Stimulated activated CD8-positive, alpha-beta memory T cell treated with anti-CD3 and anti-CD28 coated beads, Interleukin-15, amount 100 ng/mL, for 24 hours (primary cell): ENCODE measurements at regions not wholly inside any gene's neighbourhood (a gene's known extent, or its start where the extent isn't known, plus 50 kb on each side); places are given as distances from the start of the nearest gene placed in this dataset.
"Not testable (repeated sequence)": the region's sequence is repeated elsewhere in the genome, so short reads cannot be mapped to it uniquely, and the experiment has no call there.

ENCODE experiments used
- DNase-seq: peaks from one replicate; pipeline ENCODE4 v3.0.0-alpha.2; 2020; ENCODE audit warnings: low read depth

DNA sequence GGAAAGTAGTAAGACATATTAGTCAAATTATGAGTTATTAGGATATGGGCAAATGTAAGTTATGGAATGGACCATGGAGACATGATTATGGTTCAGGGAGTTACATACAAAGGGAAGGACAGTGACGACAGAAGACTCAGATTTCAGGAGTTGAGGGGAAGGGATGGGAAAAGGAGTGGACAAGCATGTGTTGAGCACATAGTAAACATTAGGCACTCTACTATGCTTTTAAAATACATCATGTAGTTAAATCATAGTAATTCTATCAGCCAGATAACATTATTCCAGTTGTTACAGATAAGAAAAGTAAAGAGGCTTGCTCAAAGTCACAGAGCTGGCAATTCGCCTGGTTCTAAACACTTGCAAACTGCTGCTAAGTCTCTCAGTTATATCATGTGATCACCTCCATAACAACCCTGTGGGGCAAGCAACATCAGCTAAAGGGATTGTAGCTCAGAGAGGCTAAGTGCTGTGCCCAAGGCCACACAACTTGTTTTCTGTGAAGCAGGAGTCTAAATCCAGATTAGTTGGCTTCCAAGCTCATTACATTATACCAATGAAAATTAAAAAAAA, 115.2 kb upstream of the MDFIC start:
- no peak for DNase-seq

GRCh38 chr7:114812570-114812969, 109.3 kb upstream of the MDFIC start:
- no peak for DNase-seq

DNA sequence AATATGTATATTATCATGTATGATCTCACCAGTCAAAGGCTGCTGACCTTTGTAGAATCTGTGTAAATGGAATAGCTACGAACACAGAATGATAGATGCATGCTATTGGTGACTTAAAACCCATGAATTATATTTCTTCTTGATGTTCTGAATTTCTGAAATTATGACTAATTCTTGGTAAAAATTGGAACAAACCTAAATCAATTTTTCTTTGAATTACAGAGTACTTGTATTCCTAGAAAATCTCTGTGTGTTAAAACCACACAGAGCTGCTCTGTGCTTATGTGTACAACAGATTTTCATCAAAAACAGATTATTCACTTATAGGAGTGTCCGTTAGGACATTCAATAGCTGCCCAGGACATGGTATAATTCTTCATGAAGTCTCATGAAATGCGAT, 108.3 kb upstream of the MDFIC start:
- no peak for DNase-seq

- not testable (repeated sequence) for DNase-seq
These were observed 104.9 kb upstream of the MDFIC start for GRCh38 chr7:114817036-114817435.

GRCh38 chr7:114818501-114818900, 103.4 kb upstream of the MDFIC start:
- DNase-seq: no peak

DNA sequence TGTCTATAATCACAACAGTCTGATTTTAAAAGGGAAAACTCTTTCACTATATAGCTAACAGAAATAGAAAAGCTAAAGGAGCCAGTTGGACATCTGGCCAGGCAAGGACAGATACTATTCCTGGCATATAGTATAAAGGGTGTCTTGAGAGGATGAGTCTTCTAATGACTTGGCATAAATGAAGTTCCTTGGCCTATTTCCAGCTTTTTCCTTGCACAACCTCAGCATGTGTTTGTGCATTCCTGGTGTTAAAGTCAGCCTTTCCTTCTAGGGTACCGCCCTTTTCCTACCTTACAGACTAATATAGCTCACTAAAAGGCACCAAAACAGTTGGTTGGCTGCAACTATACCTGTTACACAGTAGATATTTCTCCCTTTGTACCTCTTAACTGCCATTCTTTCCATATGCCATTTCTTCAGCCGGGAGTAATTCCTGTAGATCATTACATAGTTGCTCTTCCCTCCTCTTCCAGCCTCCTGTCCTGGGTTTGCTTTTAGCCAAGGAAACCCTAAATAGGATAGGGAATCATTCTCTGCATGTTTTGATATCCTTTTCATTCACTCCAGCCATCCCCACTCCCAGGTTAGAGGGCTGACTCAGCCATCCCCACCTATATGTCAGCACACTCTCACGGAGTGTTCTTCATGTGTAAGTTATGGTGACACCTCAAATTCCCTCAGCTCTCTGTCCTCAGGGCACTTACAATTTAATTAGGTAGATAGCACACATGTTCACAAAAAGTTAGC, 102.1 kb upstream of the MDFIC start:
- no peak for DNase-seq

DNA sequence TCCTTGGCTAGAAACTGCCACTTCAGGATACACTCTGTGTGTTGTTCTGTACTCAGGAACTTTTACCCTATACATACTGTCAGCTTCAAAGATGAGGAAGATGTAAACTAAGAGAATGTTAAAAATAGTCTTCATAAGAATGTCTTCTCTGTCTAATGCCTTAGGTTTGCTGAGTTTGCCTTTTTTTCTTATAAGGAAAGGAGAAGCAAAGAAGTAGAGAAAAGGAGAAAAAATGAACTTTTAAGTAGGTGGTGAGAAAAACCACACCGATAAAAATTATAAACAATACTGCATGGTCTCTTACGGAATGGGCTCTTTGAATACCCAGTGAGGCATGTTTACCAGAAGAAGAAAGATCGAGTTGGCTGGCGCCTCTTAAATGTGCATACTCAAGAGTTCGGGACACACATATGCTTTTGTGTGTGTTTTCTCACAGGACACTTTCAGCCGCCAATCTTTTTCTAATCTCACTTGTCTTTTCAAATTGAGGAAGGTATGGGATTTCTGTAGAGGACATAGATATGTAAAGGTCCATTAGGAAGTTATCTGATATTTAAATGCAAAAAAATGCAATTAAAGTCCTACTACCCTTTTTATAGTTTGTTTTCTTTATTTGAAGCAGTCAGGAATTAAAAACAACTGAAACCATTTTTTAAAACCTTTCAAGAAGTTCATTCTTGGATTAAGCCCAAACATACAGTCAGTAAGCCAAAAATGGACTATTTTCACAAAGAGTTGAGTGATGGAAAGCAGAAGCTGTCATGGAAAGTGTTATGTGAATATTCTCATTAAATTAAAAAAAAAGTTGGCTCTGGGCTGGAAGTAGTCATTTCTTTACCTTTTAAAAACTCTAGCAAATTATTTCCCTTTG, 100.6 kb upstream of the MDFIC start:
- DNase-seq: no peak

- DNase-seq: no peak
These were observed 99.8 kb upstream of the MDFIC start for GRCh38 chr7:114822131-114822530.

DNA sequence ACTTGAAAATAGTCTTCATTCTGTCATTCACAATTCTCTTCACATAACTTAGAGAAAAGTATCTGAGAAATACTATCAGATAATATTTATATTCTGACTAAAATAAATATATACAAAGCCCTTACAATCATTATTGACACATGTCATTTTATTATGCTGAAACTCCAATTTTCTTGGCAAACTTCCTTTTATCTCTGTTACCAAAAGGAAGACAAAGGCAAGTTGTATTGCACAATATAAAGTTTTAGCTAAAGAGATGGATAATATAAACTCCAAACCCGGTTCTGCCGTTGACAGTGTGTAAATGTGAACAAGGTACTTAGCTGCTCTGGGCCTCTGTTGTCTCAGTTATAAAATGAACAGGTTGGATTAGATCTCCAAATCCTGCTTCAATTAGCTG, 99.0 kb upstream of the MDFIC start:
- DNase-seq: no peak

DNA sequence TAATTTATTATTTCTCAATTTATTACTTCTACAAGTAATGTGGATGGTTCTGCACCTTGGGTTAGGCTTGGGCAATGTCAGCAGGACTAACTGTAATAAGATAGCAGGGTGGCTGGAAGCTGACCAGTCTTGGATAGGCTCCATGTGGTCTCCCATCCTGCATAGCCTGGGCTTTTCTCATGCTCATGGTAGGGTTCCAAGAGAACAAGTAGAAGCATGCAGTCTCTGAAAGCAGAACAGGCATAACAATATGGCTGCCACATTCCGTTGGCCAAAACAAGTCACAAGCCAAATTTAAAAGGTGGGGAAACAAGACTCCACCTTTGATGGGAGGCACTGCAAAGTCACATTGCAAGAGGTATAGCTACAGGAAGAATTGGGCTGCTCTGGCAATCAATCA, 98.6 kb upstream of the MDFIC start:
- no peak for DNase-seq

DNA sequence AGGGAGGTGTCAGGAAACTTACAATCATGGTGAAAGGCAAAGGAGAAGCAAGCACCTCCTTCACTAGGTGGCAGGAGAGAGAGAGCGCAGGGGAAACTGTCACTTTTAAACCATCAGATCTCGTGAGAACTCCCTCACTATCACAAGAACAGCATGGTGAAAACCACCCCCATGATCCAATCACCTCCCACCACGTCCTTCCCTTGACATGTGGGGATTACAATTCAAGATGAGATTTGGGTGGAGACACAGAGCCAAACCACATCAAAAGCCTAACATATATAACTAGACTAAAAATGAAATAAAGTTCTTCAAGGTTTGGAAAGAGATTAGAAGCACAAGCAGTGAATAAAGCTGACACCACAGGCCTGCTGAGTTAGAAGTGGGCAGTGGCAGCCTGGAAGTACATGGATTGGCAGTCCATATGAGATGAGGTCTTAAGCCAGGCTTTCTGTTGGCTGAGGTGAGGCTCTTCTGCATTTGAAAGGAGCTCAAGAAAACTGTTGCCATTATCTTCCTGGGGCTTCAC, 96.4 kb upstream of the MDFIC start:
- DNase-seq: no peak

DNA sequence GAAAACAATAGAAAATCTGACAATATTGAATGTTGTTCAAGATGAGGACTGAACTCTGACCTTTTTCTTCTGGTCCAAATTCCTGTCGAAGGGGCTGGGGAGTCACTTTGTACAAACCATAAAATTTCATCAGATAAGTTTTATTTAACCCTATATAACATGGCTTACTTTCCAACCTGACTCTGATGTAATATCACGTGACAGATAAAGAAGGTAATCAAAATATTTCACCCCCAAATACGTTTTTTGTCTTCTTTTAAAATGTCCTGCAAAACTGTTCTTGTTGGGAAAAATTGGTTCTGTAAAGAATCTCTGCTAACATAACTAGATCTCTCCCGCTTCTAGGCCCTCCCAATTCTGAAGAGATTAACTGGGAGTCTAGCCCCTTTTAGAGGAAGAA, 90.9 kb upstream of the MDFIC start:
- no peak for DNase-seq

DNA sequence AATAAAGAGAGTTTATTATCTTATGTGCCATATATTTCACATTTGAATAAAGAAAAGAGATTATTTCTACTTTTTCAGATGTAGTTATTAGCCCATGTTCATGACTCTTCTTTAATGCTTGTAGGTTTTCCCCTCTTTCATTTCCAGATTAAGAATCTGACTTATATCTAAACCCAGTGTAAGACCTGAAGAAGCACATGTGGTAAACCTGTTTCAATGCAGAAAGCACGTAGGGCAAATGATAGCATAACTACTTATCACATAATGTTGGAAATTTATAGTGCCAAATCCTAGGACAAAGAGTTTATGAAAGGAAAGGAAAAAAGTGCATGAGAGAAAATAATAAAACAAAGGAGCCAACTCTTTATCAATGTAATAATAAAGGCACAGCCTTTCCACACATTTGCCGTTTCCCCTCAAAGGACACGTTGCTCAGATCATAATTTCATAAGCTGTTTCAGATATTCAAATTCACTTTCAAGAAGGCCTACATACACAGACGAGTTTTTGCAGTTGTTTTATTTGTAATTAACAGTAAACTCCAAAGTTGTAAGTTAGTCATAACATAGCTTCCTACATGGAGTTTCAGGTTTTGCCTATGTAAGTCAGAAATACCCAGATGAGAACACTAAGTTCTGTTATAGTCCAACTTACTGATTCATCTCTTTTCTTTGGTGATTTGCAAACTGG, 88.8 kb upstream of the MDFIC start:
- DNase-seq: no peak

GRCh38 chr7:114835303-114835702, 86.6 kb upstream of the MDFIC start:
- DNase-seq: no peak

DNA sequence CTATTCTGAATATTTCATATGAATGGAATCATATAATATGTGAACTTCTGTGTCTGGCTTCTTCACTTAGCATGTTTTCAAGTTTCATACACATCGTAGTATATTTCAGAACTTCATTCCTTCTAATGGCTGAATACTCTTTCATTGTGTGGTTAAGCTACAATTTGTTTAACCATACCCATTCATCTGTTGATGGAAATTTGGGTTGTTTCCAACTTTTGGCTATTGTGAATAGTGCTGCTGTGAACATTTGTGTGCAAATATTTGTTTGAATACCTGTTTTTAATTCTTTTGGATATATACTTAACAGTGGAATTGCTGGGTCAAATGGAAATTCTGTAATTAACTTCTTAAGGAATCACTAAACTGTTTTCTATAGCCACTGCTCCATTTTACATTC, 86.0 kb upstream of the MDFIC start:
- DNase-seq: no peak

- DNase-seq: no peak
These were observed 79.3 kb upstream of the MDFIC start for GRCh38 chr7:114842551-114843065.

DNA sequence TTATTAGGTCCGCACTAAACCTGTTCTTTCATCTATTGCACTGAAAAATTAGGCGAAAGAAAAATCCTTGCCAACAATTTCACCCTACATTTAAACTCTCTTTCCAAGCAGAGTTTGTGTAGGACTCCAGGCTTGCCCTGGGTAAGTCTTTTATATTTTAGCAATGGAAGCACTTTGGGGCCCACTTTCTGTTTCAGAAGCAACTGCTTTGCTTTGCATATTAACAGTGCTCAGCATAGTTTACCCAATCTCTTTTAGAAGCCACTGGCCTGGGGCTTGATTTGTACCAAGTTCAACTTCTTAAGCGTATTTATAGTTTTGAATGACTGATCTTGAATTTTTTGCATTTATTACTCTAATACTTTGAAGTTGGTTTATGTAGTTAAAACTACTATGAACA, 78.8 kb upstream of the MDFIC start:
- no peak for DNase-seq

DNA sequence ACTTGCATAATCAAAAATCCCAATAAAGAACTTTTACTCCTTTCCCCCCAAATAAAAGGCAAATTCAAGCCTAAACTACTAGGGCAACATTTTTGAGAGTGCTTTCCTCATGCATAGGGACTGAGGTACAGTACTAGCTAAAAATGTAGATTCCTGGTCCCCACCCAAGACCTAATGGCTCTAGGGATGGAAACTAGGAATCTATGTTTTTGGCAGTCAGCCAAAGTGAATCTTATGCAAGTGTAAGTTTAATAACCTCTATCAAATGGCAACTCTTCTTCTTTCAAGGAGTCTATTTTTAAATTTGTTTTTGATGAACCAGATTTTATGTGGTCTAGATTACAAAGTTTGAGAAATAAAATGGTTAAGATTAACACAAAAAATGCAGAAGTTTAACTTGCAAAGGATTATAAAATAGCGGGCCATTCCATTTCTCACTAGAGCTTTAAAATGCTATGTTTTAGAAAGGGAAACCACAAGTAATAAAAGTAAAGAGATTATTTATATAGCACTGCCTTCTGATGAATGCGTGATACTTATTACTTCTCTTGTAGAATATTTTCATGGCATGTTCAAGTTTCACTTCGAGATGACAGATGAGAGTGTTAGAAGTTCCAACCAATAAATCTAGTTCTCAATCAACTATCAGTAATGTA, 70.4 kb upstream of the MDFIC start:
- no peak for DNase-seq

DNA sequence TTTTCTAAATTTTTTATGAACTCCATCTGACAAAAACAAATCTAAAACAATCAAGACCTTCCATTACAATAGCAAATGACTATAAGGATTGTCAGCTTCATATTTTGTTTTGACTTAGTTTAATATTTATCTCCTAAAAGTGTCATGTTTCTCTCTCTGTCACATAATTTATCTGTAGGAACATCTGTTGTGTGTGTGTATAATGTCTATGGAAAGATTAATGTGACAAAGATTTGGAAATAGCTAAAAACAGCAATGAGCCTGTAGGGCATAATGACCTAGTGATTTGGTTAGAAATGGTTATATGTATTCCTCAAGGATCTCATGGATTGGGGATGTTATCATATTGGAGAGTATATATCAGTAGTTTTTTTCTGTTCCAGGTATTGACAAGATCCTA, 69.6 kb upstream of the MDFIC start:
- no peak for DNase-seq

DNA sequence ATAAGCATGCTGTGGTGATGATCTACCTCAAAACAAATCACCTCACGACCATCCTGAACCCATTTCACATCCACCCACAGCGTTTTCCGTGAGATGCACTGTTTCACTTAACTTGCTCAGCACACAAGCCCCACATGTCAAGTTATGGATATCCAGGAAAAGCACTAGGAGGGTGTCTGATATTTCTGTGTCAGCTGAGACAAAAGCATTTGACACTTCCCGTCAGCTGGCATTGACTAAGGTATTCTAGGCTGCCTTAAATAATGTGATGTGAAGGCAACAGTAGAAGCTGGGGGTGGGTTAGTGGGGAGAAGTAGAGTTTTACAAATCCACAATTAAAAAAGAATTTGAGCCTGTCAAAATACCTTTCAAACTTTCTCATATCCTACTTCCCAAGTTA, 68.7 kb upstream of the MDFIC start:
- DNase-seq: no peak

- no peak for DNase-seq
These were observed 67.5 kb upstream of the MDFIC start for GRCh38 chr7:114854369-114854768.

GRCh38 chr7:114856625-114857024, 65.3 kb upstream of the MDFIC start:
- no peak for DNase-seq
